GM20000 (cell line): ENCODE measurements at regions not wholly inside any gene's neighbourhood (a gene's known extent, or its start where the extent isn't known, plus 50 kb on each side); places are given as distances from the start of the nearest gene placed in this dataset.
"Not testable (repeated sequence)": the region's sequence is repeated elsewhere in the genome, so short reads cannot be mapped to it uniquely, and the experiment has no call there.

ENCODE experiments used
- DNase-seq: peaks from one replicate; pipeline ENCODE4 v3.0.0; 2012; ENCODE audit warnings: low spot score
- TF ChIP-seq, protein P1 (sequence below): IDR thresholded peaks from 2 replicates; pipeline ENCODE4 v1.5.1; 2012; ENCODE audit warnings: mild to moderate bottlenecking, control low read depth; ENCODE audit errors: extremely low read depth, missing control alignments

DNA sequence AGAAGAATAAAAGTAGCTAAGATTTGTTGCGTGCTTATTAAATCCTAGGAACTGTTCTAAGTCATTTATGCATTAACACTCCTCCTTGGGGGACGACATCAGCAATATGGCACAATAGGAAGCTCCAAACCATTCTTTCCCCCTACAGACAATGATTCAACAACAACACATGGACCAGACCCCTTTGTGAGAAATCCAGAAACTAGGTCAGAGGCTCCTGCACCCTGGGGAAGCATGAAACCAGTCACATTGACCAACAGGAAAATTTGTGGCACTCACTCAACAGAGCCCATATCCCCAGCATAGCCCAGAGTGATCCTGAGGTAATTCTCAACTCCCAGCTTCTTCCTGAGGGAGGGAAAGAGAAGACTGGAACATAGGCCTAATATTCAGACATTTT, 294.4 kb downstream of the HINT1 start:
- TF ChIP-seq, protein P1, sequence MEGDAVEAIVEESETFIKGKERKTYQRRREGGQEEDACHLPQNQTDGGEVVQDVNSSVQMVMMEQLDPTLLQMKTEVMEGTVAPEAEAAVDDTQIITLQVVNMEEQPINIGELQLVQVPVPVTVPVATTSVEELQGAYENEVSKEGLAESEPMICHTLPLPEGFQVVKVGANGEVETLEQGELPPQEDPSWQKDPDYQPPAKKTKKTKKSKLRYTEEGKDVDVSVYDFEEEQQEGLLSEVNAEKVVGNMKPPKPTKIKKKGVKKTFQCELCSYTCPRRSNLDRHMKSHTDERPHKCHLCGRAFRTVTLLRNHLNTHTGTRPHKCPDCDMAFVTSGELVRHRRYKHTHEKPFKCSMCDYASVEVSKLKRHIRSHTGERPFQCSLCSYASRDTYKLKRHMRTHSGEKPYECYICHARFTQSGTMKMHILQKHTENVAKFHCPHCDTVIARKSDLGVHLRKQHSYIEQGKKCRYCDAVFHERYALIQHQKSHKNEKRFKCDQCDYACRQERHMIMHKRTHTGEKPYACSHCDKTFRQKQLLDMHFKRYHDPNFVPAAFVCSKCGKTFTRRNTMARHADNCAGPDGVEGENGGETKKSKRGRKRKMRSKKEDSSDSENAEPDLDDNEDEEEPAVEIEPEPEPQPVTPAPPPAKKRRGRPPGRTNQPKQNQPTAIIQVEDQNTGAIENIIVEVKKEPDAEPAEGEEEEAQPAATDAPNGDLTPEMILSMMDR: no peak

DNA sequence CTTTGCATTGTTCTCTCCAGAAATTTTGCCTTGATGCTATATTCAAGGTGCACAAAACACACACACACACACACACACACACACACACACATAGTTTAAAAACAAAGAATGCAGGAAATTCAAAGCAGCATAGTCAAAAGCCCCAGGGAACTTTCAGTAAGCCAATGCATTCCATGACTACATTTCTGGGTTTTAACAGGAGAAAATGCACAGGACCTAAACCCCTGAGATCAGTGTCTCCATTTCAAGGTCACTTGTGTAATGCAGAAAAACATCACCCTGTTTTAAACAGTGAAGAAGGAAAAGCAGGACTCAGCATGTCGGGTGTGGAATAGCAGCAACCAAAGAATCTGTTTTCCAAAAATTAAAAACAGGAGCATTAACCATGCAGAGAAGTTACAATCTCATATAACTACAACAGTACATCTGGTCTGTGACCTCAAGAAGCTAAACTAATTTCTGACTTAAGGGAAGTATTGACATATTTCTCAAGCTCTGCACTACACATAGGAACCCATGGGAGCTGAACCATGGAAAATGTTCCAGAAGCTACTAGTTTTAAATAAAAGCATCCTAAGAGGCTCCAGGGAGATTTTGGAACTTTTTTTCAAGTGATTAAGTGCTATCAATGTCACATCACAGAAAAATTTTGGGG, 296.7 kb downstream of the HINT1 start:
- TF ChIP-seq, protein P1: no peak
- DNase-seq: no peak

More for the DNA sequence above, 294.4 kb downstream of the HINT1 start:
- no peak for DNase-seq

DNA sequence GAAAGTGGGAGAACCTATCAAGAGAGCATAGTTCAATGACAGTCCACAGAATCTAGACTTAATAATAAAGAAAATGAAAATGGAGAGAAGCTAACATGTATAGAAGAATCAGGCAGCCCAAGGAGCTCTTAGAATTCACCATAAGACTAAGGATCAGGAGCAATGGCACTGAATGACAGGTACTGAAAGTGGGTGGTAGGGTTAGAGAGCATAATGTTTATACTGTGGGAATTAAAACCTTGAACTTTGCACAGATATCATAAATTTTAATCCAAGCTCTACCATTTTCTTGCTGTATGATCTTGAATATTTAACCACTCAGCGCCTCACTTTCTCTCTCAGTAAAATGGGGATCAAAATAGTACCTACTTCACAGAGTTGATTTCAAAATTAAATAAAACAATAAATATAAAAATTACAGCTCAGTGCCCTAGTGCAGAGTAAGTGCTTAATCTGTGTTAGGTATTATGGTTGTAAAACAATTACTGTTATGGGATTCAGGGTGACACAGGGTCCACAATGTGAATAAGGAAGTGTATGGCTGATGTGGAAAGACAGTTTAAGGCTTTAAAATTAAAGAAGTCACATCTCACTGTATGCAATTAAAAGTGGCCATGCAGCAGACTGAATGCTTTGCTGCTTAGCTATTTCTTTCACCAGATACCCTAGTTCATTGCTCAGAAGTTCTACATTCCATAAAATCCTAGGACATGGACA, 319.8 kb downstream of the HINT1 start:
- DNase-seq: no peak
- TF ChIP-seq, protein P1: no peak

DNA sequence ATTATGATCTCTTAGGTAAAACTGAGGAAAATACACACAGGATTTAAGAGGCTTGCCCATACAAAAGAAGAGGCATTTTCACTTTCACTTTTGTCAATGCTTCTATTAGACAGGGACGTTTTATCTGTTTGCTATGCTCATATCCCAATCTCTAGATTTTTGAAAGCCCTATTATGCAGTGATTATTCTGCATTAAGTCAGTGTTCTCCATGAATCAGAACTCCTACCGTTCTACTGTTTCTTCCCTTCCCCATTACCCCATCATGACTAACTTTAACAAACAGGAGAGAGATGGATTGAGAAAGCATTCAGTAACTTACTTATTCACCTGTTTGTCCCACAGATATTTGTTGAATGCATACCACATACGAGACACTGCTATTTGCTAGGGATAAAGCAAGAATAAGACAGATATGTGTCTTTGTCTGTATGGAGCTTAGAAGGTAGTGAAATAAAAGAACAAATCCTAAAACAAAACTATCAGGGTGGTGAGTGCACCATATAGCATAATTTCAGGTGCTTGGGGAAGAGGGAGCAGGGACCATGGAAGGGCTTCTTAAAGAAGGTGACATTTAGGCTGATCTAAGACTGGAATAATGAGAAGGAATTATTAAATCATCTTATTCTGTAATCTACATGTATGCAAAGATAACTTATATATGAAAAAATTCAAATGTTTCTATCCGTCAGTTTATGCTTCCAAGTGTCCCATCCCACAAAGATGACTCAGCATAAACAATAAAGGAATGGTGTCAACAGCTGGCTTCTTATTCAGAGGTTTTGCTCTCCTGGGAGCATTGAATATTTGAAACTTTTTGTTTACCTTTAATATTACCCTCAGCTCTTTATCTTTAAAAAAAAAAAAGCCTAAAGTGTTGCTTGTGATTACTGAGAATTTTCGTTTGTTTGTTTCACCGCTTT, 328.1 kb downstream of the HINT1 start:
- DNase-seq: peak; percentile 19
- TF ChIP-seq, protein P1: no peak

GRCh38 chr5:130817598-130818384, 347.3 kb downstream of the HINT1 start:
- DNase-seq: not testable (repeated sequence)

DNA sequence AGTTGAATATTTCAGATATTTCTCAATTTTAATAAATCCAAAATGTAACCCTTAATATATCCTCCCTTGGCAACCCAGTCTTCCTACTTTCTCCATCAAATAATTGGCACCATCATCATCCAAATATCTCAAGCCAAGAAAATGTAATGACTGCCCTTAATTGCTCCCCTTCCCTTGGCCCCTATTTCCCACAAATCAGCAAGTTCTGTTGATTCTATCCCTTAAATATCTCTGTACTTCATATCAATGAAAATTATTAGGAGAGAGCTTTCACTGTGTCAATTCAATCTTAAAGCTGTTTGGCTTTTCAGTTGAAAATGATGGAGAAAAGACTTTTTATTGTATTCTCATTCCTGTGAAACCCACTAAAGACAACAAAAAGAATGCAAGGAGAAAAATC, 349.8 kb downstream of the HINT1 start:
- TF ChIP-seq, protein P1: no peak
- no peak for DNase-seq

DNA sequence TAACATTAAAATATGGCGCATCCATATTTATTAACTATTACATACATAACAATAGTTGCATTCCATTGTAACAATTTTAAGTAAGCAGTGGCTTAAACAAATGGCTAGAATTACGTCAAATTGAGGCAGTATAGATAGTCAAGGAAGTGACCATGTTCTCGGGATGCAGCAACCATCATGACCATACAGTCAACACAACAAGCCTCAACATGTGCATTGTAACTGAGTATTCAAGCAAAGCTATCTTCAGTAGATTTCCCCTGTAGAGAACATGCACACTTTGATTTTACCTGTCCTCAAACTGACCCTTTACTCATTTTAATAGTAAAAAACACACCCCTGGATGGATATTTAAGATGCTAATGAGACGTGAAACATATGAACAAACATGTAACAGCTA, 356.4 kb downstream of the HINT1 start:
- TF ChIP-seq, protein P1: no peak
- DNase-seq: no peak
